MCF 10A (cell line): ENCODE measurements at regions not wholly inside any gene's neighbourhood (a gene's known extent, or its start where the extent isn't known, plus 50 kb on each side); places are given as distances from the start of the nearest gene placed in this dataset.

ENCODE experiments used
- BruUV-seq: library from RNA; stranded (reverse); fragments of 400-500 nt; replicated peaks from 2 replicates; lab custom pipeline; 2021; lab: Mats Ljungman, UMichigan
- CTCF ChIA-PET: fragments of 300-600 bp; sonication (Branson Sonifier 250); formaldehyde crosslinking; extraction: SDS; loops from one replicate; lab custom pipeline; 2021; ENCODE audit warnings: antibody characterized with exemption, inconsistent platforms; lab: Yijun Ruan, JAX
- POLR2A ChIA-PET: fragments of 300-600, 350-650 bp; sonication (Branson Sonifier 250); formaldehyde crosslinking; extraction: SDS; loops from one replicate; lab custom pipeline; 2020; ENCODE audit warnings: antibody characterized with exemption, inconsistent platforms; lab: Yijun Ruan, JAX
- DNase-seq: peaks from one replicate; pipeline ENCODE4 v3.0.0-alpha.2; 2018; ENCODE audit not compliant: unreplicated experiment
- H3K27ac Mint-ChIP-seq: one replicate; pipeline ENCODE4 v1.8.0; 2022; ENCODE audit warnings: mild to moderate bottlenecking, low read depth, mixed read lengths; ENCODE audit not compliant: unreplicated experiment
- H3K27me3 Mint-ChIP-seq: one replicate; pipeline ENCODE4 v1.8.0; 2022; ENCODE audit warnings: mixed read lengths; ENCODE audit not compliant: insufficient read depth, unreplicated experiment
- H3K36me3 Mint-ChIP-seq: one replicate; pipeline ENCODE4 v1.8.0; 2022; ENCODE audit warnings: mild to moderate bottlenecking, moderate library complexity, mixed read lengths; ENCODE audit not compliant: insufficient read depth, unreplicated experiment
- H3K4me1 Mint-ChIP-seq: one replicate; pipeline ENCODE4 v1.8.0; 2022; ENCODE audit warnings: mixed read lengths; ENCODE audit not compliant: insufficient read depth, unreplicated experiment
- H3K4me3 Mint-ChIP-seq: one replicate; pipeline ENCODE4 v1.8.0; 2022; ENCODE audit warnings: mild to moderate bottlenecking, moderate library complexity, mixed read lengths; ENCODE audit not compliant: unreplicated experiment
- H3K9me3 Mint-ChIP-seq: one replicate; pipeline ENCODE4 v1.8.0; 2022; ENCODE audit warnings: mixed read lengths; ENCODE audit not compliant: unreplicated experiment
- intact Hi-C: fragments of 100-400 bp; cut with micrococcal nuclease; formaldehyde crosslinking; loops from 2 replicates; pipeline ENCODE4 v1.14.1; 2022
- TF ChIP-seq, protein P1 (sequence below): fragments of 200-600 bp; IDR thresholded peaks from one replicate; pipeline ENCODE4 v1.8.0; 2022; ENCODE audit warnings: antibody characterized with exemption, mild to moderate bottlenecking; ENCODE audit not compliant: unreplicated experiment

GRCh38 chr2:136062066-136062837, 55.7 kb downstream of the CXCR4 start:
- Mint-ChIP-seq H3K9me3 (peaks cover 10% of the 10 kb centered on the region), H3K4me3 (no peak overlapping the region), H3K27ac (no peak overlapping the region), H3K4me1 (no peaks in the 10 kb centered on the region), H3K27me3 (peaks cover 10% of the 10 kb centered on the region), H3K36me3 (no peaks in the 10 kb centered on the region)
- intact Hi-C loops, result no loop called here
- TF ChIP-seq, protein P1, sequence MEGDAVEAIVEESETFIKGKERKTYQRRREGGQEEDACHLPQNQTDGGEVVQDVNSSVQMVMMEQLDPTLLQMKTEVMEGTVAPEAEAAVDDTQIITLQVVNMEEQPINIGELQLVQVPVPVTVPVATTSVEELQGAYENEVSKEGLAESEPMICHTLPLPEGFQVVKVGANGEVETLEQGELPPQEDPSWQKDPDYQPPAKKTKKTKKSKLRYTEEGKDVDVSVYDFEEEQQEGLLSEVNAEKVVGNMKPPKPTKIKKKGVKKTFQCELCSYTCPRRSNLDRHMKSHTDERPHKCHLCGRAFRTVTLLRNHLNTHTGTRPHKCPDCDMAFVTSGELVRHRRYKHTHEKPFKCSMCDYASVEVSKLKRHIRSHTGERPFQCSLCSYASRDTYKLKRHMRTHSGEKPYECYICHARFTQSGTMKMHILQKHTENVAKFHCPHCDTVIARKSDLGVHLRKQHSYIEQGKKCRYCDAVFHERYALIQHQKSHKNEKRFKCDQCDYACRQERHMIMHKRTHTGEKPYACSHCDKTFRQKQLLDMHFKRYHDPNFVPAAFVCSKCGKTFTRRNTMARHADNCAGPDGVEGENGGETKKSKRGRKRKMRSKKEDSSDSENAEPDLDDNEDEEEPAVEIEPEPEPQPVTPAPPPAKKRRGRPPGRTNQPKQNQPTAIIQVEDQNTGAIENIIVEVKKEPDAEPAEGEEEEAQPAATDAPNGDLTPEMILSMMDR, result no peak
- ChIA-PET CTCF (no interaction called here), POLR2A (no interaction called here)
- no TSS peak for BruUV-seq
- no peak for DNase-seq

DNA sequence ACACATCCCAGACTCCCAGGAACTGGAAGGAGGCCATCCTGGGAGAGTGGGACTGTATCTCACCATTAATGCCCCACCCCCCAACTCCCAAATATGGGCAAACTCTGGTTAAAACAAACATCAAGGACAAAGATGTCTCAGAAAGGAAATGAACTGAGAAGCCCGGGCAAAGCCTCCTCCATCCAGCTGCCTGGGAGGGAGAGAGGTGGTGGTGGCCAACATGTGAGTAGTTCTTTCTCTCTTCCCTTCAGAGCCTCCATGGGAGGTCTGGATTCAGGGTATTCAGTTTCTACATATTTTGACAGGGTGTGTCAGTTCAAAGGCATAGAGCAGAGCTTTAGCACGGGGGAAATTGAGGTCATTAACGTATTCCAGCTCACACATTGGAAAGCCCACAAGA, 57.5 kb downstream of the CXCR4 start:
- no peaks in the 10 kb centered on the region for H3K4me1 Mint-ChIP-seq
- no TSS peak for BruUV-seq
- TF ChIP-seq, protein P1, result no peak
- DNase-seq, result no peak
- no peak overlapping the region for H3K4me3 Mint-ChIP-seq
- peaks cover 10% of the 10 kb centered on the region for H3K9me3 Mint-ChIP-seq
- peaks cover 3% of the 10 kb centered on the region for H3K27me3 Mint-ChIP-seq
- ChIA-PET CTCF (no interaction called here), POLR2A (no interaction called here)
- no peaks in the 10 kb centered on the region for H3K36me3 Mint-ChIP-seq
- no peak overlapping the region for H3K27ac Mint-ChIP-seq
- intact Hi-C loops, result no loop called here

- ChIA-PET POLR2A (no interaction called here), CTCF (interaction anchor here (0.6 to 1.5 kb wide), 2 partner anchors 9 to 144 kb away, joined by 3 to 8 read pairs; no protein-coding TSS in a partner anchor)
- no peak overlapping the region for H3K27ac Mint-ChIP-seq
- no peaks in the 10 kb centered on the region for H3K27me3 Mint-ChIP-seq
- H3K4me3 Mint-ChIP-seq, result no peak overlapping the region
- DNase-seq, result no peak
- no peaks in the 10 kb centered on the region for H3K36me3 Mint-ChIP-seq
- no TSS peak for BruUV-seq
- intact Hi-C loops, result no loop called here
- H3K4me1 Mint-ChIP-seq, result no peaks in the 10 kb centered on the region
- peaks cover 10% of the 10 kb centered on the region for H3K9me3 Mint-ChIP-seq
- TF ChIP-seq, protein P1, result no peak
Observed at GRCh38 chr2:136059036-136059472, 58.9 kb downstream of the CXCR4 start.

- Mint-ChIP-seq H3K9me3 (peaks cover 10% of the 10 kb centered on the region), H3K4me1 (no peaks in the 10 kb centered on the region), H3K36me3 (no peaks in the 10 kb centered on the region), H3K27ac (no peak overlapping the region), H3K27me3 (no peaks in the 10 kb centered on the region), H3K4me3 (no peak overlapping the region)
- POLR2A ChIA-PET, result interaction anchor here (1.2 kb wide), 1 partner anchor 25 kb away, joined by 4 read pairs; no protein-coding TSS in a partner anchor
- BruUV-seq, result no TSS peak
- intact Hi-C loops, result no loop called here
- TF ChIP-seq, protein P1, result no peak
- CTCF ChIA-PET, result interaction anchor here (1.5 kb wide), 1 partner anchor 10 kb away, joined by 8 read pairs; no protein-coding TSS in a partner anchor
- no peak for DNase-seq
Observed at GRCh38 chr2:136058262-136058661, 59.7 kb downstream of the CXCR4 start.
